ENCODE measurements at regions not wholly inside any gene's neighbourhood (a gene's known extent, or its start where the extent isn't known, plus 50 kb on each side); places are given as distances from the start of the nearest gene placed in this dataset.

DNA sequence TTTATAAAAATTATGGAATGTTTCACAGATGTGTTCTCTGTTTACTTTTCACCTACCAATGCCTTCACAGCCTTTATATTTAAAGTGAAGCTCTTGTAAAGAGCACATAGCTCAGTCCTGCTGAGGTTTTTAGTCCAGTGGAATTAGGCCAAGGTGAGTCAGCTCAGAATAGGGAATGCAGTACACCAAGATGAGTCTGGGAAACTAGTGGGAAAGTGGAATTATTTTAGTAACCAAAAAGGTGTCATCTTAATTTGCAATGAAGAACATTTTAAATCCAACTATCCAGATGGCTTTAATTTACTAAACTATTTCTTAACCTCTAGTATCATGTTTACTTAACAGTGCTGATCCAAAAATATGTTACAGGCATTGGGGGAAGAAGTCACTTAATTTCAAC, 236.3 kb upstream of the CTBP2 start:
- TF ChIP-seq POLR2A (IDR thresholded peaks at IDR 0.05) = no peak
- TF ChIP-seq, protein P1, sequence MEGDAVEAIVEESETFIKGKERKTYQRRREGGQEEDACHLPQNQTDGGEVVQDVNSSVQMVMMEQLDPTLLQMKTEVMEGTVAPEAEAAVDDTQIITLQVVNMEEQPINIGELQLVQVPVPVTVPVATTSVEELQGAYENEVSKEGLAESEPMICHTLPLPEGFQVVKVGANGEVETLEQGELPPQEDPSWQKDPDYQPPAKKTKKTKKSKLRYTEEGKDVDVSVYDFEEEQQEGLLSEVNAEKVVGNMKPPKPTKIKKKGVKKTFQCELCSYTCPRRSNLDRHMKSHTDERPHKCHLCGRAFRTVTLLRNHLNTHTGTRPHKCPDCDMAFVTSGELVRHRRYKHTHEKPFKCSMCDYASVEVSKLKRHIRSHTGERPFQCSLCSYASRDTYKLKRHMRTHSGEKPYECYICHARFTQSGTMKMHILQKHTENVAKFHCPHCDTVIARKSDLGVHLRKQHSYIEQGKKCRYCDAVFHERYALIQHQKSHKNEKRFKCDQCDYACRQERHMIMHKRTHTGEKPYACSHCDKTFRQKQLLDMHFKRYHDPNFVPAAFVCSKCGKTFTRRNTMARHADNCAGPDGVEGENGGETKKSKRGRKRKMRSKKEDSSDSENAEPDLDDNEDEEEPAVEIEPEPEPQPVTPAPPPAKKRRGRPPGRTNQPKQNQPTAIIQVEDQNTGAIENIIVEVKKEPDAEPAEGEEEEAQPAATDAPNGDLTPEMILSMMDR (IDR thresholded peaks at IDR 0.05) = no peak

All from right lobe of liver (tissue), 4 donors.